ENCODE measurements at regions not wholly inside any gene's neighbourhood (a gene's known extent, or its start where the extent isn't known, plus 50 kb on each side); places are given as distances from the start of the nearest gene placed in this dataset.
A peak's percentile ranks its signal among the peaks of the same experiment; 100 is the strongest.

DNA sequence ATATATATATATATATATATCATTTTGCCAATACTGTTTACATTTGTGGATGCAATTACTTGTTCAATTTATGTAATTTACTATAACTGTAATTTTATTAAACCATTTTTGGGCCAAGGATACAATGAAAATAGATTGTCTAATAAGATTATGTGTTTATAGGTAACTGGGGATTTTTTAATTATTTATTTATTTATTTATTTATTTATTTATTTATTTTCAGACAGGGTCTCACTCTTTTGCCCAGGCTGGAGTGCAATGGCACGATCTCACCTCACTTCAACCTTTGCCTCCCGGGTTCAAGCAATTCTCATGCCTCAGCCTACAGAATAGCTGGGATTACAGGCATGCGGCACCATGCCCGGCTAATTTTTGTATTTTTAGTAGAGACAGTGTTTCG is 92.0 kb upstream of the SYT4 start (continued):
- 0 out of 2 replicates have a peak, but pooled peaks have one; percentile 29 for TF ChIP-seq ZXDB (tag by site-specific recombination; IDR thresholded peaks at IDR 0.05)

DNA sequence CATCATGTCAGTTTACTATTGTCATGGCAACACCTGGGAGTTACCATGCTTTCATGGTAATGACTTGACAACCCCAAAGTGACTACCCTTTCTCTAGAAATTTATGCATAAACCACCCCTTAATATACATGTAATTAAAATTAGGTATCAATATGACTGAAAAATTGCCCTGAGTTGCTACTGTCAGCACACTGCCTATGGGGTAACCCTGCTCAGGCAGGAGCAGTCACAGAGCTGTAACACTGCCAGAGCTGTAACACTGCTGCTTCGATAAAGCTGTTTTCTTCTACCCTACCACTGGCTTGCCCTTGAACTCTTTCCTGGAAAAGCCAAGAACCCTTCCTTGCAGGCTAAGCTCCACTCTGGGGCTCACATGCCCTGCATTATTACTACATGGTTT is 95.5 kb upstream of the SYT4 start:
- TF ChIP-seq ZNF549 (tag by site-specific recombination; IDR thresholded peaks at IDR 0.05) (no peak), ZNF629 (tag by site-specific recombination; IDR thresholded peaks at IDR 0.05) (no peak)
- H3K36me3 ChIP-seq (ENCODE audit: control insufficient read depth in 2 of 2, insufficient read depth in 1 of 2, low read length in 2 of 2) = no peaks in the 10 kb centered on the region

DNA sequence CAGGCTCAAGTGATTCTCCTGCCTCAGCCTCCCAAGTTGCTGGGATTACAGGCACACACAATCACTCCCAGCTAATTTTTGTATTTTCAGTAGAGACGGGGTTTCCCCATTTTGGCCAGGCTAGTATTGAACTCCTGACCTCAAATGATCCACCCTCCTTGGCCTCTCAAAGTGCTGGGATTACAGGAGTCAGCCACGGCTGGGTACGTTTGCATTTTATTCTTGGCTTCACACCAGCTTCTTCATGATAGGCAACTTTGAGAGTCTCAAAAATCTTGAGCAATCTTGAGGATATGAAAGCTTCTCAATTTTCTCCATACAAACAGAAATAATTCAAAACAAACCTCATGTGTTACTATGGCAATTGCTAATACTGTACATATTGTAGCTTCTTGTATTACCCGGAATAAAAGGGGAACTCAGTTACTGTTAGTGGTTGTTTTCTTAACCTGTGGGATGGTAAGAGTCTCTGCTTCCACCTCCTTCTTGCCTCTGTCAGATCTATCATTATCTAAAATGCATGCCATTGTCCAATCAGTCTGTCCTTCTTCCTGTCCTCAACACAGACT is 102.9 kb upstream of the SYT4 start:
- ChIA-PET CTCF (no interaction called here), POLR2A (no interaction called here)

More for the DNA sequence above, 95.5 kb upstream of the SYT4 start:
- CTCF ChIA-PET = no interaction called here
- no peaks in the 10 kb centered on the region for H3K4me1 ChIP-seq (ENCODE audit: control insufficient read depth, insufficient read depth, low read length)
- no peaks in the 10 kb centered on the region; the same call in 1 of the 2 replicates for H3K9me3 ChIP-seq (ENCODE audit: control insufficient read depth, insufficient read depth, low read depth, low read length)
- no peak overlapping the region for H3K27ac ChIP-seq (ENCODE audit: extremely low read depth, low read depth, low read length)
- H3K4me3 ChIP-seq (ENCODE audit: low read depth, low read length) = no peak overlapping the region
- POLR2A ChIA-PET = no interaction called here

More for the DNA sequence above, 102.9 kb upstream of the SYT4 start:
- Histone ChIP-seq H3K4me3 (ENCODE audit: low read depth, low read length) (no peak overlapping the region), H3K4me1 (ENCODE audit: control insufficient read depth, insufficient read depth, low read length) (no peaks in the 10 kb centered on the region), H3K36me3 (ENCODE audit: control insufficient read depth in 2 of 2, insufficient read depth in 1 of 2, low read length in 2 of 2) (no peaks in the 10 kb centered on the region), H3K9me3 (ENCODE audit: control insufficient read depth, insufficient read depth, low read depth, low read length) (no peaks in the 10 kb centered on the region; the same call in 1 of the 2 replicates), H3K27ac (ENCODE audit: extremely low read depth, low read depth, low read length) (no peak overlapping the region)
- no peak for TF ChIP-seq TRIM28 (IDR thresholded peaks at IDR 0.05; ENCODE audit: borderline replicate concordance, low read length)
- TF ChIP-seq, protein P1, sequence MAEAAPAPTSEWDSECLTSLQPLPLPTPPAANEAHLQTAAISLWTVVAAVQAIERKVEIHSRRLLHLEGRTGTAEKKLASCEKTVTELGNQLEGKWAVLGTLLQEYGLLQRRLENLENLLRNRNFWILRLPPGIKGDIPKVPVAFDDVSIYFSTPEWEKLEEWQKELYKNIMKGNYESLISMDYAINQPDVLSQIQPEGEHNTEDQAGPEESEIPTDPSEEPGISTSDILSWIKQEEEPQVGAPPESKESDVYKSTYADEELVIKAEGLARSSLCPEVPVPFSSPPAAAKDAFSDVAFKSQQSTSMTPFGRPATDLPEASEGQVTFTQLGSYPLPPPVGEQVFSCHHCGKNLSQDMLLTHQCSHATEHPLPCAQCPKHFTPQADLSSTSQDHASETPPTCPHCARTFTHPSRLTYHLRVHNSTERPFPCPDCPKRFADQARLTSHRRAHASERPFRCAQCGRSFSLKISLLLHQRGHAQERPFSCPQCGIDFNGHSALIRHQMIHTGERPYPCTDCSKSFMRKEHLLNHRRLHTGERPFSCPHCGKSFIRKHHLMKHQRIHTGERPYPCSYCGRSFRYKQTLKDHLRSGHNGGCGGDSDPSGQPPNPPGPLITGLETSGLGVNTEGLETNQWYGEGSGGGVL (tag by site-specific recombination; IDR thresholded peaks at IDR 0.05) = no peak
- no peak for TF ChIP-seq ZNF202 (tag by site-specific recombination; IDR thresholded peaks at IDR 0.05; ENCODE audit: borderline replicate concordance)
- TF ChIP-seq, protein P2, sequence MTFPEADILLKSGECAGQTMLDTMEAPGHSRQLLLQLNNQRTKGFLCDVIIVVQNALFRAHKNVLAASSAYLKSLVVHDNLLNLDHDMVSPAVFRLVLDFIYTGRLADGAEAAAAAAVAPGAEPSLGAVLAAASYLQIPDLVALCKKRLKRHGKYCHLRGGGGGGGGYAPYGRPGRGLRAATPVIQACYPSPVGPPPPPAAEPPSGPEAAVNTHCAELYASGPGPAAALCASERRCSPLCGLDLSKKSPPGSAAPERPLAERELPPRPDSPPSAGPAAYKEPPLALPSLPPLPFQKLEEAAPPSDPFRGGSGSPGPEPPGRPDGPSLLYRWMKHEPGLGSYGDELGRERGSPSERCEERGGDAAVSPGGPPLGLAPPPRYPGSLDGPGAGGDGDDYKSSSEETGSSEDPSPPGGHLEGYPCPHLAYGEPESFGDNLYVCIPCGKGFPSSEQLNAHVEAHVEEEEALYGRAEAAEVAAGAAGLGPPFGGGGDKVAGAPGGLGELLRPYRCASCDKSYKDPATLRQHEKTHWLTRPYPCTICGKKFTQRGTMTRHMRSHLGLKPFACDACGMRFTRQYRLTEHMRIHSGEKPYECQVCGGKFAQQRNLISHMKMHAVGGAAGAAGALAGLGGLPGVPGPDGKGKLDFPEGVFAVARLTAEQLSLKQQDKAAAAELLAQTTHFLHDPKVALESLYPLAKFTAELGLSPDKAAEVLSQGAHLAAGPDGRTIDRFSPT (tag by site-specific recombination; IDR thresholded peaks at IDR 0.05) = no peak
- no peak for TF ChIP-seq ZNF664 (tag by site-specific recombination; IDR thresholded peaks at IDR 0.05)
- no peak for TF ChIP-seq ZNF660 (tag by site-specific recombination; IDR thresholded peaks at IDR 0.05)
- no peak for TF ChIP-seq ZSCAN16 (tag by site-specific recombination; IDR thresholded peaks at IDR 0.05)
- TF ChIP-seq, protein P3, sequence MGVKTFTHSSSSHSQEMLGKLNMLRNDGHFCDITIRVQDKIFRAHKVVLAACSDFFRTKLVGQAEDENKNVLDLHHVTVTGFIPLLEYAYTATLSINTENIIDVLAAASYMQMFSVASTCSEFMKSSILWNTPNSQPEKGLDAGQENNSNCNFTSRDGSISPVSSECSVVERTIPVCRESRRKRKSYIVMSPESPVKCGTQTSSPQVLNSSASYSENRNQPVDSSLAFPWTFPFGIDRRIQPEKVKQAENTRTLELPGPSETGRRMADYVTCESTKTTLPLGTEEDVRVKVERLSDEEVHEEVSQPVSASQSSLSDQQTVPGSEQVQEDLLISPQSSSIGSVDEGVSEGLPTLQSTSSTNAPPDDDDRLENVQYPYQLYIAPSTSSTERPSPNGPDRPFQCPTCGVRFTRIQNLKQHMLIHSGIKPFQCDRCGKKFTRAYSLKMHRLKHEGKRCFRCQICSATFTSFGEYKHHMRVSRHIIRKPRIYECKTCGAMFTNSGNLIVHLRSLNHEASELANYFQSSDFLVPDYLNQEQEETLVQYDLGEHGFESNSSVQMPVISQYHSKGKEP (tag by site-specific recombination; IDR thresholded peaks at IDR 0.05) = no peak
- TF ChIP-seq, protein P4, sequence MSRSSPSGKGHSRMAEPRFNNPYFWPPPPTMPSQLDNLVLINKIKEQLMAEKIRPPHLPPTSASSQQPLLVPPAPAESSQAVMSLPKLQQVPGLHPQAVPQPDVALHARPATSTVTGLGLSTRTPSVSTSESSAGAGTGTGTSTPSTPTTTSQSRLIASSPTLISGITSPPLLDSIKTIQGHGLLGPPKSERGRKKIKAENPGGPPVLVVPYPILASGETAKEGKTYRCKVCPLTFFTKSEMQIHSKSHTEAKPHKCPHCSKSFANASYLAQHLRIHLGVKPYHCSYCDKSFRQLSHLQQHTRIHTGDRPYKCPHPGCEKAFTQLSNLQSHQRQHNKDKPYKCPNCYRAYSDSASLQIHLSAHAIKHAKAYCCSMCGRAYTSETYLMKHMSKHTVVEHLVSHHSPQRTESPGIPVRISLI (tag by site-specific recombination; IDR thresholded peaks at IDR 0.05) = no peak
- no peak for TF ChIP-seq ZNF311 (tag by site-specific recombination; IDR thresholded peaks at IDR 0.05; ENCODE audit: borderline replicate concordance)
- TF ChIP-seq KLF16 (tag by site-specific recombination; IDR thresholded peaks at IDR 0.05) = no peak
- TF ChIP-seq, protein P5, sequence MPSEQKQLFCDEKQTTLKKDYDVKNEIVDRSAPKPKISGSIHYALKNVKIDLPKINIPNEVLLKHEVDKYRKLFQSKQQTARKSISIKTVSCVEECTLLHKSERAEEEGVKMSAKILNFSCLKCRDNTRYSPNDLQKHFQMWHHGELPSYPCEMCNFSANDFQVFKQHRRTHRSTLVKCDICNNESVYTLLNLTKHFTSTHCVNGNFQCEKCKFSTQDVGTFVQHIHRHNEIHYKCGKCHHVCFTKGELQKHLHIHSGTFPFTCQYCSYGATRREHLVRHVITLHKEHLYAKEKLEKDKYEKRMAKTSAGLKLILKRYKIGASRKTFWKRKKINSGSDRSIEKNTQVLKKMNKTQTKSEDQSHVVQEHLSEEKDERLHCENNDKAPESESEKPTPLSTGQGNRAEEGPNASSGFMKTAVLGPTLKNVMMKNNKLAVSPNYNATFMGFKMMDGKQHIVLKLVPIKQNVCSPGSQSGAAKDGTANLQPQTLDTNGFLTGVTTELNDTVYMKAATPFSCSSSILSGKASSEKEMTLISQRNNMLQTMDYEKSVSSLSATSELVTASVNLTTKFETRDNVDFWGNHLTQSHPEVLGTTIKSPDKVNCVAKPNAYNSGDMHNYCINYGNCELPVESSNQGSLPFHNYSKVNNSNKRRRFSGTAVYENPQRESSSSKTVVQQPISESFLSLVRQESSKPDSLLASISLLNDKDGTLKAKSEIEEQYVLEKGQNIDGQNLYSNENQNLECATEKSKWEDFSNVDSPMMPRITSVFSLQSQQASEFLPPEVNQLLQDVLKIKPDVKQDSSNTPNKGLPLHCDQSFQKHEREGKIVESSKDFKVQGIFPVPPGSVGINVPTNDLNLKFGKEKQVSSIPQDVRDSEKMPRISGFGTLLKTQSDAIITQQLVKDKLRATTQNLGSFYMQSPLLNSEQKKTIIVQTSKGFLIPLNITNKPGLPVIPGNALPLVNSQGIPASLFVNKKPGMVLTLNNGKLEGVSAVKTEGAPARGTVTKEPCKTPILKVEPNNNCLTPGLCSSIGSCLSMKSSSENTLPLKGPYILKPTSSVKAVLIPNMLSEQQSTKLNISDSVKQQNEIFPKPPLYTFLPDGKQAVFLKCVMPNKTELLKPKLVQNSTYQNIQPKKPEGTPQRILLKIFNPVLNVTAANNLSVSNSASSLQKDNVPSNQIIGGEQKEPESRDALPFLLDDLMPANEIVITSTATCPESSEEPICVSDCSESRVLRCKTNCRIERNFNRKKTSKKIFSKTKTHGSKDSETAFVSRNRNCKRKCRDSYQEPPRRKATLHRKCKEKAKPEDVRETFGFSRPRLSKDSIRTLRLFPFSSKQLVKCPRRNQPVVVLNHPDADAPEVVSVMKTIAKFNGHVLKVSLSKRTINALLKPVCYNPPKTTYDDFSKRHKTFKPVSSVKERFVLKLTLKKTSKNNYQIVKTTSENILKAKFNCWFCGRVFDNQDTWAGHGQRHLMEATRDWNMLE (tag by site-specific recombination; conservative IDR thresholded peaks at IDR 0.05; ENCODE audit: low read depth) = no peak
- no peak for TF ChIP-seq ZNF561 (tag by site-specific recombination; IDR thresholded peaks at IDR 0.05; ENCODE audit: borderline replicate concordance)
- no peak for TF ChIP-seq ZNF184 (tag by site-specific recombination; IDR thresholded peaks at IDR 0.05)
- TF ChIP-seq ZFP69B (tag by site-specific recombination; IDR thresholded peaks at IDR 0.05) = no peak
- TF ChIP-seq, protein P6, sequence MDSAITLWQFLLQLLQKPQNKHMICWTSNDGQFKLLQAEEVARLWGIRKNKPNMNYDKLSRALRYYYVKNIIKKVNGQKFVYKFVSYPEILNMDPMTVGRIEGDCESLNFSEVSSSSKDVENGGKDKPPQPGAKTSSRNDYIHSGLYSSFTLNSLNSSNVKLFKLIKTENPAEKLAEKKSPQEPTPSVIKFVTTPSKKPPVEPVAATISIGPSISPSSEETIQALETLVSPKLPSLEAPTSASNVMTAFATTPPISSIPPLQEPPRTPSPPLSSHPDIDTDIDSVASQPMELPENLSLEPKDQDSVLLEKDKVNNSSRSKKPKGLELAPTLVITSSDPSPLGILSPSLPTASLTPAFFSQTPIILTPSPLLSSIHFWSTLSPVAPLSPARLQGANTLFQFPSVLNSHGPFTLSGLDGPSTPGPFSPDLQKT (IDR thresholded peaks at IDR 0.05; ENCODE audit: borderline replicate concordance, low read depth, low read length) = no peak
- TF ChIP-seq ZNF585B (tag by site-specific recombination; IDR thresholded peaks at IDR 0.05) = no peak

All from HEK293 (cell line).